ENCODE measurements at regions not wholly inside any gene's neighbourhood (a gene's known extent, or its start where the extent isn't known, plus 50 kb on each side); places are given as distances from the start of the nearest gene placed in this dataset.

DNA sequence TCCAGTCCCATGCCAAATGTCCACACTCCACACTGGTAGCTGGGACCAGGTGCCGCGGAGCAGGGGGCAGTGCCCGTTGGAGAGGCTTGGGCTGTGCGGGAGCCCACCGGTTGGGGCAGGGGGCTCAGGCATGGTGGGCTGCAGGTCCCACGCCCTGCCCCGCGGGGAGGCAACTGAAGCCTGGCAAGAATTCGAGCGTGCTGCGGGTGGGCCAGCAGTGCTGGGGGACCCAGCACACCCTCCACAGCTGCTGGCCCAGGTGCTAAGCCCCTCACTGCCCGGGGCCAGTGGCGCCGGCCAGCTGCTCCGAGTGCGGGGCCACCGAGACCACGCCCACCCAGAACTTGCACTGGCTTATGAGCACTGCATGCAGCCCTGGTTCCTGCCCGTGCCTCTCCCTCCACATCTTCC is 479.4 kb downstream of the ZNF385D start:
- no peak overlapping the region for H2AK5ac ChIP-seq (ENCODE audit: low read depth, low read length)
- CTCF ChIA-PET (ENCODE audit: partially characterized antibody), result interaction anchor here (0.8 to 1.3 kb wide), 2 partner anchors 18 to 26 kb away, joined by 3 to 4 read pairs; no protein-coding TSS in a partner anchor

More for the DNA sequence above, 479.4 kb downstream of the ZNF385D start:
- Histone ChIP-seq H3K4me3 (ENCODE audit: extremely low read depth in 1 of 4, insufficient read depth in 2 of 4, low read depth in 3 of 4, low read length in 4 of 4) (no peak overlapping the region), H2BK120ac (replicated peaks; ENCODE audit: low read depth, low read length) (no peak overlapping the region), H3K23me2 (ENCODE audit: low read depth, low read length) (no peaks in the 10 kb centered on the region), H3K14ac (ENCODE audit: insufficient read length) (no peak overlapping the region), H3K79me2 (ENCODE audit: control insufficient read depth in 1 of 2, insufficient read depth in 2 of 2, low read length in 2 of 2) (no peaks in the 10 kb centered on the region), H2BK15ac (ENCODE audit: low read length) (no peak overlapping the region), H3K9ac (replicated peaks in 1 of 4; ENCODE audit: extremely low read depth in 1 of 4, low read depth in 3 of 4, low read length in 3 of 4) (no peak overlapping the region), H4K91ac (replicated peaks; ENCODE audit: insufficient read length, low read length) (no peak overlapping the region), H2BK5ac (ENCODE audit: low read depth, low read length) (no peak overlapping the region), H3K36me3 (ENCODE audit: control insufficient read depth in 2 of 4, insufficient read depth in 4 of 4, low read length in 3 of 4) (peaks cover 0 to 5% (median 0%) of the 10 kb centered on the region in 4 experiments; a peak in 2 of 8 replicates), H3K27ac (ENCODE audit: low read depth, low read length) (no peak overlapping the region), H3K4me2 (ENCODE audit: insufficient read depth in 1 of 2, low read depth in 2 of 2, low read length in 2 of 2) (no peak overlapping the region), H3K4ac (replicated peaks; ENCODE audit: insufficient read length, low read depth, low read length) (no peak overlapping the region), H3K9me3 (ENCODE audit: insufficient read depth in 2 of 2, low read depth in 1 of 2, low read length in 1 of 2) (peaks cover 4 to 10% of the 10 kb centered on the region in 2 experiments; a peak in 3 of 4 replicates), H4K8ac (ENCODE audit: extremely low read depth, insufficient read depth, low read length) (no peak overlapping the region; the same call in 1 of the 2 replicates), H3K27me3 (replicated peaks in 1 of 4; ENCODE audit: control insufficient read depth in 3 of 4, extremely low read depth in 1 of 4, insufficient read depth in 3 of 4, low read length in 3 of 4) (no peaks in the 10 kb centered on the region), H3K79me1 (ENCODE audit: low read depth, low read length) (no peaks in the 10 kb centered on the region), H4K5ac (ENCODE audit: insufficient read length, low read depth, low read length) (no peak overlapping the region), H4K20me1 (replicated peaks in 1 of 2; ENCODE audit: control insufficient read depth in 1 of 2, insufficient read depth in 2 of 2, low read length in 2 of 2) (no peaks in the 10 kb centered on the region), H2AFZ (ENCODE audit: low read length) (no peak overlapping the region), H3K56ac (replicated peaks; ENCODE audit: insufficient read length, low read depth, low read length) (no peak overlapping the region), H3K4me1 (replicated peaks in 1 of 4; ENCODE audit: control insufficient read depth in 3 of 4, insufficient read depth in 4 of 4, low read length in 3 of 4) (no peaks in the 10 kb centered on the region), H3K18ac (ENCODE audit: extremely low read depth, low read length) (no peak overlapping the region), H2BK20ac (ENCODE audit: low read length) (no peak overlapping the region), H3K23ac (ENCODE audit: insufficient read length) (no peak overlapping the region), H2BK12ac (ENCODE audit: low read depth, low read length) (no peak overlapping the region)
- POLR2A ChIA-PET (ENCODE audit: partially characterized antibody), result no interaction called here
- FAIRE-seq, result no peak
- TF ChIP-seq NRF1 (IDR thresholded peaks at IDR 0.05; ENCODE audit: low read depth, low read length), result no peak
- TF ChIP-seq YY1 (IDR thresholded peaks at IDR 0.05; ENCODE audit: low read depth, low read length), result no peak
- TF ChIP-seq, protein P1, sequence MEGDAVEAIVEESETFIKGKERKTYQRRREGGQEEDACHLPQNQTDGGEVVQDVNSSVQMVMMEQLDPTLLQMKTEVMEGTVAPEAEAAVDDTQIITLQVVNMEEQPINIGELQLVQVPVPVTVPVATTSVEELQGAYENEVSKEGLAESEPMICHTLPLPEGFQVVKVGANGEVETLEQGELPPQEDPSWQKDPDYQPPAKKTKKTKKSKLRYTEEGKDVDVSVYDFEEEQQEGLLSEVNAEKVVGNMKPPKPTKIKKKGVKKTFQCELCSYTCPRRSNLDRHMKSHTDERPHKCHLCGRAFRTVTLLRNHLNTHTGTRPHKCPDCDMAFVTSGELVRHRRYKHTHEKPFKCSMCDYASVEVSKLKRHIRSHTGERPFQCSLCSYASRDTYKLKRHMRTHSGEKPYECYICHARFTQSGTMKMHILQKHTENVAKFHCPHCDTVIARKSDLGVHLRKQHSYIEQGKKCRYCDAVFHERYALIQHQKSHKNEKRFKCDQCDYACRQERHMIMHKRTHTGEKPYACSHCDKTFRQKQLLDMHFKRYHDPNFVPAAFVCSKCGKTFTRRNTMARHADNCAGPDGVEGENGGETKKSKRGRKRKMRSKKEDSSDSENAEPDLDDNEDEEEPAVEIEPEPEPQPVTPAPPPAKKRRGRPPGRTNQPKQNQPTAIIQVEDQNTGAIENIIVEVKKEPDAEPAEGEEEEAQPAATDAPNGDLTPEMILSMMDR (IDR thresholded peaks at IDR 0.05; ENCODE audit: control extremely low read depth in 1 of 3, insufficient read depth in 1 of 3, low read depth in 1 of 3, low read length in 3 of 3), result no peak
- no peak for TF ChIP-seq NANOG (IDR thresholded peaks at IDR 0.05; ENCODE audit: insufficient read depth, low read depth, low read length, poor library complexity, severe bottlenecking)
- TF ChIP-seq CTBP2 (IDR thresholded peaks at IDR 0.05; ENCODE audit: borderline replicate concordance, insufficient read depth, insufficient read length, low read length), result no peak
- TF ChIP-seq EP300 (IDR thresholded peaks at IDR 0.05; ENCODE audit: borderline replicate concordance in 1 of 2, low read depth in 2 of 2, low read length in 2 of 2), result no peak
- TF ChIP-seq SRF (IDR thresholded peaks at IDR 0.05; ENCODE audit: low read depth, low read length), result no peak
- TF ChIP-seq, protein P2, sequence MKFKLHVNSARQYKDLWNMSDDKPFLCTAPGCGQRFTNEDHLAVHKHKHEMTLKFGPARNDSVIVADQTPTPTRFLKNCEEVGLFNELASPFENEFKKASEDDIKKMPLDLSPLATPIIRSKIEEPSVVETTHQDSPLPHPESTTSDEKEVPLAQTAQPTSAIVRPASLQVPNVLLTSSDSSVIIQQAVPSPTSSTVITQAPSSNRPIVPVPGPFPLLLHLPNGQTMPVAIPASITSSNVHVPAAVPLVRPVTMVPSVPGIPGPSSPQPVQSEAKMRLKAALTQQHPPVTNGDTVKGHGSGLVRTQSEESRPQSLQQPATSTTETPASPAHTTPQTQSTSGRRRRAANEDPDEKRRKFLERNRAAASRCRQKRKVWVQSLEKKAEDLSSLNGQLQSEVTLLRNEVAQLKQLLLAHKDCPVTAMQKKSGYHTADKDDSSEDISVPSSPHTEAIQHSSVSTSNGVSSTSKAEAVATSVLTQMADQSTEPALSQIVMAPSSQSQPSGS (IDR thresholded peaks at IDR 0.05; ENCODE audit: low read length), result no peak
- TF ChIP-seq CHD2 (IDR thresholded peaks at IDR 0.05; ENCODE audit: low read length), result no peak
- DNase-seq (ENCODE audit: low read depth in 1 of 2, low spot score in 2 of 2), result no peak
- WGBS, 2 experiments (ENCODE audit: extremely low coverage in 1 of 2, insufficient coverage in 1 of 2, insufficient read length in 1 of 2, insufficient replicate concordance in 2 of 2, low coverage in 1 of 2, low lambda C conversion rate in 2 of 2, missing lambda C conversion rate in 1 of 2), result 96% methylated on average over 8 of the region's 19 CpGs; no CpG with 5 or more reads in 1 of the 2 experiments
